DMS114 treated with DMSO at 0.1 percent for 48 hours (cell line): ENCODE measurements at regions not wholly inside any gene's neighbourhood (a gene's known extent, or its start where the extent isn't known, plus 50 kb on each side); places are given as distances from the start of the nearest gene placed in this dataset.
"Not testable (repeated sequence)": the region's sequence is repeated elsewhere in the genome, so short reads cannot be mapped to it uniquely, and the experiment has no call there.

ENCODE experiments used
- DNase-seq: peaks from one replicate; lab custom pipeline; 2025; ENCODE audit not compliant: unreplicated experiment; lab: John Stamatoyannopoulos, UW

GRCh38 chr7:32765185-32765584, 126.4 kb downstream of the KBTBD2 start:
- no peak for DNase-seq

GRCh38 chr7:32762925-32763293, 128.7 kb downstream of the KBTBD2 start:
- DNase-seq: no peak

- not testable (repeated sequence) for DNase-seq
These were observed 129.2 kb downstream of the KBTBD2 start for GRCh38 chr7:32762206-32762924.

GRCh38 chr7:32761451-32762205, 129.9 kb downstream of the KBTBD2 start:
- DNase-seq: no peak

- not testable (repeated sequence) for DNase-seq
These were observed 130.8 kb downstream of the KBTBD2 start for GRCh38 chr7:32760755-32761154.

GRCh38 chr7:32759859-32760258, 131.7 kb downstream of the KBTBD2 start:
- not testable (repeated sequence) for DNase-seq

- not testable (repeated sequence) for DNase-seq
These were observed 137.7 kb downstream of the KBTBD2 start for GRCh38 chr7:32753872-32754271.

- DNase-seq: not testable (repeated sequence)
These were observed 143.2 kb downstream of the KBTBD2 start for GRCh38 chr7:32748337-32748736.

- DNase-seq: not testable (repeated sequence)
These were observed 144.0 kb downstream of the KBTBD2 start for GRCh38 chr7:32747443-32748148.

- DNase-seq: not testable (repeated sequence)
These were observed 149.6 kb downstream of the KBTBD2 start for GRCh38 chr7:32741853-32742476.

- not testable (repeated sequence) for DNase-seq
These were observed 151.8 kb downstream of the KBTBD2 start for GRCh38 chr7:32739749-32740148.

- DNase-seq: not testable (repeated sequence)
These were observed 153.2 kb downstream of the KBTBD2 start for GRCh38 chr7:32738390-32738789.

- not testable (repeated sequence) for DNase-seq
These were observed 158.8 kb downstream of the KBTBD2 start for GRCh38 chr7:32732767-32733166.

GRCh38 chr7:32729335-32729675, 162.3 kb downstream of the KBTBD2 start:
- not testable (repeated sequence) for DNase-seq

- peak; percentile 39 for DNase-seq
These were observed 162.9 kb downstream of the KBTBD2 start for GRCh38 chr7:32728412-32729334.

GRCh38 chr7:32727483-32728411, 163.8 kb downstream of the KBTBD2 start:
- DNase-seq: peak; percentile 13

GRCh38 chr7:32722837-32723236, 168.7 kb downstream of the KBTBD2 start:
- not testable (repeated sequence) for DNase-seq

- no peak for DNase-seq
These were observed 197.4 kb downstream of the KBTBD2 start for GRCh38 chr7:32694182-32694581.
